ENCODE measurements at regions not wholly inside any gene's neighbourhood (a gene's known extent, or its start where the extent isn't known, plus 50 kb on each side); places are given as distances from the start of the nearest gene placed in this dataset.

GRCh38 chr18:55657572-55658331, 69.8 kb upstream of the TCF4 start:
- DNase-seq (ENCODE audit: low read depth in 2 of 2): no peak

DNA sequence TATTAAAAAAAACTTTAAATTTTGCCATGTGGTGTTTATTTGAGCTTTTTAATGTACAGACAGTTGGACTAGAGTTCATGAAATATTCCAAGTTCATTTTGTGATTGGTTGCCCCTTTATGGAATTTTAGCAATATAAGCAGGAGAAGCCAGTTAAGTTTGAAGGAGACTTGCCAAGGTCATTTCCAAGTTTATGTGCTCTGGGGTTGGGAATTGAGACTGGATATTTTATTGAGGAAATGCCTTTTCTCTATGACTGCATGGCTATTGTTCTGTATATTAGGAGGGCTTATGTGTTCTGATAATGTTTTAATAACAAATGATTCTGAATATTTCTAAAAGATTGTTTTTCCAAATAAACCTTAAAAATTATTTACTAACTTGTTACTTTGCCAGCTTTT, 67.0 kb upstream of the TCF4 start:
- DNase-seq (ENCODE audit: low read depth in 2 of 2): peak in 1 of 2 donors; percentile 4

DNA sequence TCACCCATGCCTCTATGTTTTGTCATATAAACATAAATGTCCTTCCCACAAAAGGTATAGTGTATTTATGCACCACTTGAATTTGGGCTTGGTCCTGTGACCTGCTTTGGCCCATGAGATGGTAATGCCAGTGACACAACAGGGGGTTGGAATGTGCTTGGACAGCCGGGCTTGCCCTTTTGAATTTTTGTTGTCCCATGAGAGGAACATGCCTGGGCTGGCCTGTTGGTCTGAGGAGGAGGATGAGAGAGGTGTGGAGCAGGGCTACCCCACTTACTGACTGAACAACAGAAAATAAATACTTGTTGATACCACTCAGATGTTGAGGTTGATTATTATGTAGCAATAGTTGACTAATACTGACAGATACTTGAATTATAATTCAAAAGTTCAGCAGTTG, 63.2 kb upstream of the TCF4 start:
- no peak for DNase-seq (ENCODE audit: low read depth in 2 of 2)

DNA sequence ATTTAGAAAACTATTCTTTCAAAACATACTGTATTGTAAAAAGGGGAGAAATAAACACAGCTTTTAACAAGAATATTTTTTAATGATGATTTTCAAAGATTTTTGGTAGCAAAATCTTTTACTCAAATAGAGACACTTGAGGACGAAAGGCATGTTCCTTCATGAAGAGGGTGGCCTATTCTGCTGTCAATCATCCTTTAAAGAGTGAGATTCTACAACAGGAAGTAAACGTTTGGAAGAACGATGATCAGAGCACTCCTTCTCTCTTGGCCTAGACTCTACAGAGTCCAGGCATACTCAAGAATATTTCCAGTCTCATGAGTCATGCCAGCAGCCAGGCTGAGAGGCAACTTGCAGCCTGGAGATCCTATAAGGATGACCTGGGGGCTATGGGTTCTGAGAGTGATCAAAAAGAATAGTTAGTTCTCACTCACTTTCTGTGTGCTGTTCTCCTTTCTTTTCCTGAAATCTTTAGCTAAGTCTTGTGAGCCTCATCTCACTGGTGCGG, 62.4 kb upstream of the TCF4 start:
- no peak for DNase-seq (ENCODE audit: low read depth in 2 of 2)

DNA sequence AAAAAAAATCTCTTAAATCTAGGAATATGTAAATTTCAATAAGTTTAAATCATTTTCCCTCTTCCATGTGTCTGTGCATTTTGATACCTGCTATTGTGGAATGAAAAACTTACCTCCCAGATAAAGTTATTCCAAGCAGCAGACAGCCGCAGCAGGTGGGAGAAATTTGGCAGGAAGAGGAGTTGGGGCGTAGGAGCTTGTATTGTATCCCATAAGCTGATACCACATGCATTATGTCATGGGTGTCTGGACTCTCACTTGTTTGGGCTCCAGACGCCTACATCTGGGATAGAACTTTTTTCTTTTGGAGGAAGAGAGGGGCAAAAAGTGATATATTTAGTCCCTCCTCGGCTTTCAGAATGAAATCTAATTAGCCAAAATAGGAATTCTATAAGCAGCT, 59.3 kb upstream of the TCF4 start:
- DNase-seq (ENCODE audit: low read depth in 2 of 2): no peak

DNA sequence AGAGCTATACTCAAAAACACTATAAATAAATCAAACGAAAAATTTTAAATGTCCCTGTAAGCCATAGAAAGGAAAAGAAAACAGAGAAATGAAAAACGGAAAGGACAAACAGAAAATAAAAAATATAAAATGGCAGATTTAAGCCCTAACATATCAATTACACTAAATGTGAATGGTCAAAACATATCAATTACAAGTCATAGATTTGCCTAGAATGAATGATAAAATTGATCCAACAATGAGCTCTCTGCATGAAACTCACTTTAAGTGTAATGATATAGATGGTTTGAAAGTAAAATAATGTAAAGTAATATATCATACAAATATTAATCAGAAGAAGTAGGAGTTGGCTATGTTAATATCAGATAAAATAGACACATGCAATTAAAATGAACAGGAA, 54.2 kb upstream of the TCF4 start:
- DNase-seq (ENCODE audit: low read depth in 2 of 2): no peak

GRCh38 chr18:55641486-55641885, 53.5 kb upstream of the TCF4 start:
- no peak for DNase-seq (ENCODE audit: low read depth in 2 of 2)

Data from lung microvascular endothelial cell (primary cell).